GM12874 (cell line): ENCODE measurements at regions not wholly inside any gene's neighbourhood (a gene's known extent, or its start where the extent isn't known, plus 50 kb on each side); places are given as distances from the start of the nearest gene placed in this dataset.

Experiments used
- CTCF ChIP-seq: IDR thresholded peaks from 2 replicates; pipeline ENCODE4 v1.5.1; 2011; ENCODE audit warnings: low read depth, mild to moderate bottlenecking, control low read depth, low read length, moderate library complexity; ENCODE audit not compliant: insufficient read depth

- no peak for TF ChIP-seq CTCF
Observed at GRCh38 chr11:134637091-134638015, 225.3 kb upstream of the B3GAT1 start.

DNA sequence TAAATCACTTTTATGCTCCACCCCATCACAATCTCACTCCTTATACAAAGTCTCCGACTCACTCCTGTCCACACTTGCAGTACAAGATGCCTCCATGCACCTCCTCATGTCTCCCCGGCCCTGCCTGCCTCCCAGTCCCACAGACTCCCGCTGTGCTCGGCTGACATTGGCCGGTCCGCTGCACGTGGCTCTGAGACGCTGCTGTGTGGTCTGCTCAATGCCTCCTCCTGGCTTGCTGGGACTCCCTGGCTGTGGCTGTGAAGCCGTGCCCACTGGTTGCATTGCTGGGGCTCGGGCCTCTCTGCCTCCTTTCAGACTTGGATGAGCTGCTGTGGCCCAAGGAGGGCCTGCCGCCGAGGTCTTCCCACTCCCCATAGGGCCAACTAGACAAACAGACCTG is 224.0 kb upstream of the B3GAT1 start:
- TF ChIP-seq CTCF, result no peak

- TF ChIP-seq CTCF, result no peak
Observed at GRCh38 chr11:134634897-134635831, 223.1 kb upstream of the B3GAT1 start.

DNA sequence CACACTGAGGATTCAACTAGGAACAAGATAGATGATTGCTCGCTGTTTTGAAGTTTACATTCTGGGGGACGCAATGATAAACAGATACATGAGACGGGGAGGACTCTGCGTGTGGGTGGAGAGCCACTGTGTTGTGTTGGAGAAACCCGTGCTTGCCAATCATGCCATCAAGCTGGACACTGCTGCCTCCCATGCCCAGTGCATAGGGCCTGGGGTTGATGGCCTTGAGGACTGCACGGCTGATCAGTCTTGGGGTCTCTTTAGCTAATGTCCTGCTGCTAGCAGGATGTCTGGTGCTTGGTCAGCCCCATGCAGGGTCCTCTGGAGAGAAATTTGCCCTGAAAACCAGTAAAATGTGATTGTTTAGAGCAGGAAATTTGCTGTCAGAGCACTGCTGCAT is 221.2 kb upstream of the B3GAT1 start:
- no peak for TF ChIP-seq CTCF

GRCh38 chr11:134632347-134633119 is 220.5 kb upstream of the B3GAT1 start:
- no peak for TF ChIP-seq CTCF

GRCh38 chr11:134630861-134631260 is 218.8 kb upstream of the B3GAT1 start:
- TF ChIP-seq CTCF, result no peak
